GM18507 (cell line): ENCODE measurements at regions not wholly inside any gene's neighbourhood (a gene's known extent, or its start where the extent isn't known, plus 50 kb on each side); places are given as distances from the start of the nearest gene placed in this dataset.

Experiments used
- DNase-seq: peaks from one replicate; pipeline ENCODE4 v3.0.0; 2011; ENCODE audit warnings: low read depth; ENCODE audit not compliant: insufficient read length; ENCODE audit errors: extremely low spot score
- FAIRE-seq: peaks from 2 replicates; lab custom pipeline; 2011; peaks lifted over from hg19 to GRCh38; lab: Jason Lieb, UNC

GRCh38 chr7:12111422-12112405 lies 99.4 kb upstream of the TMEM106B start:
- FAIRE-seq (no peak), DNase-seq (no peak)

DNA sequence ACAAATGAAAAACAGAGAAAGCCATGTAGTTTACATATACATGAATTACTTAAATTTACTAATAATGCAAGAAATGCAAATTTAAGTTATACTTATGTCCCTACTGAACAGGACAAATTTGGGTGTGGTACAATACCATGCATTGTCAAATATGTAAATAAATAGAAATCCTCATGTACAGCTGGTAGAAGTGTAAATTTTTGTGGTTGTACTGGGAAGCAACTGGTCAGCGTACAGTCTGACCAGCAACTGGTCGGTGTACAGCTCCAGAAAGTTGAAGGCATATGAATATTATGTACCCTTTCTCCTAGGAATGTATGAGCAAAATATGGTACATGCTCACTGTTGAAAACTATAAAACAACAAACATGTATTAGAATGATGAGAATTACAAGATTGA lies 93.9 kb upstream of the TMEM106B start:
- DNase-seq (no peak), FAIRE-seq (no peak)

DNA sequence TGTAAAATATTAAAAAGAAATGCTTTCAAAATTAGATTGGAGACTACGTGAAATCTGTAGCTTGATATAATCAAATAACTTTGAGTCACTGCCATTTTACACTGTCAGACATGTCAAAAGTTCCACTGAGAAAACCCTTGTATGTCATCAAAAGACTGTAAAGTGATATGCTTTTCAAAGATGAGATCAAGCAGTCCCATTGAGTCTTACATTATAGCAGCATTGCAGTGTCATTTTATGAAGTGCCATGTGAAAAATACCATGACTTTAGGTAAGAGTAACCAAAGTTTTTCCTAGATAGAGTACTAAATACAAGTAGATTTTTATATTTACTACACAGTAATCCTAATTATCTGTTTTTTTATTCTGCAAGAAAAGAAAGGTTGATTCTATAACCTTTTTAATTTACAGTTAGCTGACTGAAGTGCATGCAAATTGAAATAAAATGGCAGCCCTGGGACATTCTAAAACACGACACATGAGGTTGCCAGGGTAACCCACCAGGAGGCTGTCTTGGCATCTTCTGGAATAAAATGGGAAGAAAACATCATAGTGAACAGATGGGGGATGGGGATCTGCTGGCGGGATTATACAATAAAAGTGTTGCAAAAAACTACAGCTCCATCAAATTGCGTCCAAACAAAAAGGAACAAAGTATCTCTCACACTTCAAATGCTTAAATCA lies 91.3 kb upstream of the TMEM106B start:
- FAIRE-seq (no peak), DNase-seq (no peak)

DNA sequence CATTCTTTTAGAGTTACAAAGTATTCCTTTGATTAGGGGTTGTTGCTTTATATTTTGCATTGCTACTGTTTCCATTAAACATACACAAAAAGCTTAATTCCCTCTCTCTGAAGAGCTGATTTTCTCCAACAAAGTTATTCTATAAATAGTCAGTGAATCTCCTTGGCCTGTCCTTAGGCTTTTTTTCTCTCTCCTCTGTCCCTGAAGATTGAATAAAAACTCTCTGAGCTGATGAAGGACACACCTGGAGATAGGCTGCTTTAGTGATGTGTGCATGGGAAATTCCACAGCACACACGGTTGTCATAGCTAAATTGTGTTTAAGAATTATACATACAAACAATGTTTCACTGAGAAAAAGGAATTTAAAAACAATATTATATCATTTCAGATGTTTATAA lies 90.5 kb upstream of the TMEM106B start:
- DNase-seq: no peak
- no peak for FAIRE-seq

DNA sequence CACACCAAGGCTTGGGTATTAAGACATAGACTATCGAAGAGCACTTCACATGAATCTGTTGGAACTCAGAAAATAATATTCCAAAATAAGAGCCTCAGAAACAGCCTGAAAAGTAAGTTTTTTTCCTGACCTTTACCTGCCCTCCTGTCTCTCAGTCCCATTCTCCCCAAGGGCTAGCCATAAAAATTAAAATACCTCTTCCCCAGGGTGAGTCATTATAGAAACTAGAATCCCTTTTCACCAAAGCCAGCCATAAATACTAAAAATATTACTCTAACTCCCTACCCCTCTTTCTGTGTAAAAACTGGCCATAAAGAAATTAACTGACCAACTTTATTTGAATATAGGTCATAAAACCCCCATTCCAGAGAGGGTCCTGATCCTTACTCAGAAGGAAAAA lies 87.9 kb upstream of the TMEM106B start:
- no peak for DNase-seq
- no peak for FAIRE-seq

DNA sequence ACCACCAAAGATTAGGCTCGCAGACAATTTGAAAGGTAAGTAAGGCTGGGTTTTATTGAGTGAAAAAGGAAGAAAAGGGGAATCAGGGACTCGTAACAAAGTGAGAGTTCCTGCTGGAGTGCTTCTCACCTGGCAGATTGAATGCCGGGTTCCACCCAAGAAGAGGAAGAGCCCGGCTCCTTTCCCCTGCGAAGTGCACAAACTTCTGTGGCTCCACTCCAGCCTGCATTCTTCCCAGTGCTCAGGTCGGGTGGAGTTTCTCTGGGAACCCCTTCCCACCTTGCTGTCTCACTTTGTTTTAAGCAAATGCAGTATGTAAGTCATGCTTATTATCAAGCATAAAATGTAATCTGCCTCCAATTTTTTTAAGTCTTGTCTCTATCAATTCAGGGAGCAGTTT lies 87.1 kb upstream of the TMEM106B start:
- DNase-seq (no peak), FAIRE-seq (no peak)

- no peak for FAIRE-seq
These were observed 83.6 kb upstream of the TMEM106B start for GRCh38 chr7:12127455-12127854.

DNA sequence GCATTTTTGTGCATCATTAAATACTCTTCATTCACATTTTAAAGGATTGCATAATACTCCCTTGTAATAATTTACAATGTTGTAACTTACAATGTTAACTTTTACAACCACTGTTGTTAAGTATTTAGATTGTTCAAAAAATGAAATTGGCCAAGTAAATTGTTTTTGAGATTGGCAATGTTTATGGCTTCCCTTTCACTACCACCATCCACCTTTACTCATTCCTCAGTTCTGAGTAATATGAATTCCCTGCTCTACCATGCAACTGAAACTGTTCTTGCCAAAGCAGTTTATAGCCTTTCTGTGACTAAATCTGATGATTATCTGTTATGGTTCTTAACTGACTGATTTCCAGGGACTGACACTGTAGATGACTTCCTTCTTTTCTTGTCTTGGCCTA lies 80.5 kb upstream of the TMEM106B start:
- FAIRE-seq (no peak), DNase-seq (no peak)

More at GRCh38 chr7:12127455-12127854, 83.6 kb upstream of the TMEM106B start:
- DNase-seq: no peak

- DNase-seq: no peak
- FAIRE-seq: no peak
These were observed 80.0 kb upstream of the TMEM106B start for GRCh38 chr7:12131122-12131521.

DNA sequence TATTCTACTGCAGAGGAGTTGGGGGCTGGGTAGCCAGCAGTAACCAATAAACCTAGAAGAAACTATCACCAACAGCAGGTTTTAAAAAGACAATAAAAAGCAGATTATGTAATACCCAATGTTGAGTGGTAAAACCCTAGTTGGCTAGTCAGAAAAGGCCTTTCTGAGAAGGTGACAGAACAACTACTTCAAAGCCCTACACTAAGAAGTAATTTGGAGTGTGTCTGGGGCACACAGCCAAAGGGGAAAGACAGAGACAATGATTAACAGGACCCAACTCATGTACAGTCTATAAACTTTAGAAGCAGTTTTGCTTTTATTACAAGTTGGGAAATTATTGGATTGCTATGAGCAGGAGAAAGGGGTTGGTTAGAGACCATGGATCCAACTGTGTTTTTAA lies 77.2 kb upstream of the TMEM106B start:
- DNase-seq: no peak
- FAIRE-seq: no peak

DNA sequence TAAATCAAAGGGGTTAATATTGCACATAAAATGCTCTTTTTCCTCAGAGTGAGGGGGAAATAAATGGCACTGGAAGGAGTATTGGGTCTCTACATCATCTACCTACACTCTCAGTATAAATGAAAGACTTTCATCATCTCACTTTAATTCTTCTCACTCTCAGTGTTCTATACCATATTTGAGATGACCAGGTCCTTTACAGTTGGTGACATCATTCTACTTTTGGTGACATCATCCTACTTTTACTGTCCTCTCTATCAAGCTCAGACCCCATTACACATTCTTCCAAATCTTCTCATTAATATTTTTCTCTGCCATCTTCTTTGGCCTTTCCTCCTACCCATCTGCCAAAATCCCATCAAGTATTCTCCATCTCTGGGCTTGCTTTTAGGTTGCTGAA lies 74.6 kb upstream of the TMEM106B start:
- FAIRE-seq: no peak

DNA sequence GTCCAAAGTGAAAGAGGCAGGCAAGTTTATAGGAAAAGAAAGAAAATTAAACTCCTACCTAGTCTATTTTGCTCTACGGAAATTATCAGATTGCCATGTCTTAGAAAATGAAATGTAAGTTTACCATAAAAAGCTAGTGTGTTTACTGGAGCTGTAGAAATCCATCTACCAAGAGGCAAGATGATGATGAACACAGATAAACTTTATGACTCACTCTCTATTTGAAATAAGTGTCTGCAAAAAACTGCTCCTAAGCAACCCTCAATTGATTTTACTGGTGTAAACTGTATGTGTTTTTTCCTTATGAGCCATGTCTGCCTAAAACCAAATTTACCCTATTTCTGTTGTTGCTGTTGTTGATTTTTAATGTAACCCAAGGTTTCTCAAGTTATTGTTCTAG lies 73.8 kb upstream of the TMEM106B start:
- DNase-seq (no peak), FAIRE-seq (no peak)

More for the DNA sequence above, 74.6 kb upstream of the TMEM106B start:
- no peak for DNase-seq

DNA sequence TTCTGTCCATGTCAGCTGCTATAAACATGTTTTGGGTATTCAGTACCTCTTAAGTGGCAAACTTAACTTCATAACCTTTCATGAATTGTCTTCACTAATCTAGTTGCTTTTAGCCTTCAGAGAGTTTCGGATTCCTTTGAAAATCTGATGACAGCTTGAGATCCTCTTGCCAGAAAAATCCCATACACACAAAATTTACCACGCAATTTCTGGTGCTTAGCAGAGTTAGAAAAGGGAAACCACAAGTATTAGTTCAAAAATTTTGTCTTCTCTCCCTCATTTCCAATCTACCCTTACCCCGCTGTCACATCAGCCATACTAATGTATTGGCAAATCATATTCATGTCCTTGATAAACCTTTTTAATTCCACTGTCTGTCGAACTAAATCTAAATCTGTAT lies 72.7 kb upstream of the TMEM106B start:
- no peak for DNase-seq
- no peak for FAIRE-seq

DNA sequence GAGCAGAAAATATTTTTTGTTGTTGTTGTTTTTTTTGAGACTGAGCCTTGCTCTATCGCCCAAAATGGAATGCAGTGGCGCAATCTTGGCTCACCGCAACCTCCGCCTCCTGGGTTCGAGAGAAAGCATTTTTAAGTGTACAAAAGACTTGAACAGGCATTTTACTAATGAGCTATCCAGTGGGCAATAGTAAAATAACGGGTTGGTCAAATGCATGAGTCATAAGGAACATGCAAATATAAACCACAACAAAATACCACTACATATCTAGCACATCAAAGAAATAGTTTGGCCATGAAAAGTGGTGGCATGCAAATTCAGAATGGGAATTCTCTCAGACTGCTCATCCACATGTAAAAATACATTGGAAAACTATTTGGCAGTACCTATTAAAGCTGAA lies 71.7 kb upstream of the TMEM106B start:
- no peak for FAIRE-seq
- DNase-seq: no peak

DNA sequence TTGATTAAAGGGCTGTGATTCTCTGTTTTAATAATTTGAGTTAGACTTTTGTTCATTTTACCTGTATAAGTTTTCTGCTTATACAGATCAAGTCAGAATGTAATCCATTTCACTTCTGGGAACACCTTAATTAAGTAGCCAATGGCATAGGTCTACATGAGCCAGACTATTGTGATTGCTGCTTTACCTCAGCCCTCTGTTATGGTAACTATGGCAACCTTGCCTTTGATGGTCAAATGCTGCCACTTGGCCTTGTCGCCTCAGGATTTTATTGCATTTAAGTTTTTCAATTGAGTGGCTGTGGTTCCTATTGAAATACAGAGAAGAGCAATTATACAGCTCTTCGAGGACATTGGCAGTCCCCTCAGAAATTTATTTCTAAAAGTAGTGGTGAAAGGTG lies 64.3 kb upstream of the TMEM106B start:
- FAIRE-seq: no peak
- DNase-seq: no peak

GRCh38 chr7:12152196-12152918 lies 58.7 kb upstream of the TMEM106B start:
- FAIRE-seq: no peak
- DNase-seq: no peak

- DNase-seq: no peak
- no peak for FAIRE-seq
These were observed 57.0 kb upstream of the TMEM106B start for GRCh38 chr7:12154119-12154518.

DNA sequence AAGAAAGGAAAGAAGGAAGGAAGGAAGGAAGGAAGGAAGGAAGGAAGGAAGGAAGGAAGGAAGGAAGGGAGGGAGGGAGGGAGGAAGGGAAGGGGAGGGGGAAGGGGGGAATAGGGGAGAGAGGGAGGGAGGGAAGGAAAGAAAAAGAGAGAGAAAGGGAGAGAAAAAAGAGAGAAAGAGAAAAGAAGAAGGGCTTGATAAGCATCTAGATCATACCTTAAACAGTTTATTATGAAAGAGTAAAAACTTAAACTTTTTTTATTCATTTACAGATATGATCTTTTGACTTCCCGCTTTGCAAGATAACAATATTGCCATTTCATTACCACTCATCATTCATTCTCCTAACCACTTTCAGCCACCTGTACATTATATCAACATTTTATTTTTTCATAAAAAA lies 53.6 kb upstream of the TMEM106B start:
- FAIRE-seq (no peak), DNase-seq (no peak)

GRCh38 chr7:12158334-12159060 lies 52.6 kb upstream of the TMEM106B start:
- no peak for DNase-seq
- FAIRE-seq: no peak

GRCh38 chr7:12161146-12161545 lies 49.9 kb upstream of the TMEM106B start:
- DNase-seq (no peak), FAIRE-seq (no peak)
